GM12878 (cell line): ENCODE measurements at regions not wholly inside any gene's neighbourhood (a gene's known extent, or its start where the extent isn't known, plus 50 kb on each side); places are given as distances from the start of the nearest gene placed in this dataset.

Source experiments
- BCL11A ChIP-seq: IDR thresholded peaks from 2 replicates; pipeline ENCODE4 v1.6.1; 2011; ENCODE audit warnings: low read depth, low read length
- ELK1 ChIP-seq: IDR thresholded peaks from 2 replicates; pipeline ENCODE4 v1.6.1; 2012; ENCODE audit warnings: low read depth, low read length, improper control_type of control experiment
- IKZF1 ChIP-seq: fragments of 450-650 bp; conservative IDR thresholded peaks from 2 replicates; pipeline ENCODE4 v1.6.1; 2017; ENCODE audit warnings: antibody characterized with exemption, mild to moderate bottlenecking
- MAX ChIP-seq: IDR thresholded peaks from 2 replicates; pipeline ENCODE4 v1.6.1; 2012; ENCODE audit warnings: low read depth, low read length, improper control_type of control experiment
- PAX8 ChIP-seq: fragments of 450-650 bp; IDR thresholded peaks from 2 replicates; pipeline ENCODE4 v1.6.1; 2017; ENCODE audit warnings: mild to moderate bottlenecking, moderate library complexity
- USF2 ChIP-seq: IDR thresholded peaks from 2 replicates; pipeline ENCODE4 v1.6.1; 2011; ENCODE audit warnings: low read depth, low read length, improper control_type of control experiment, borderline replicate concordance
- ZZZ3 ChIP-seq: IDR thresholded peaks from 2 replicates; pipeline ENCODE4 v1.6.1; 2011; ENCODE audit warnings: low read depth; ENCODE audit not compliant: control insufficient read depth, insufficient read length

GRCh38 chr4:1459081-1459721 lies 53.0 kb upstream of the NKX1-1 start:
- no peak for TF ChIP-seq MAX
- TF ChIP-seq ZZZ3, result no peak
- TF ChIP-seq USF2, result no peak
- no peak for TF ChIP-seq PAX8
- no peak for TF ChIP-seq BCL11A
- no peak for TF ChIP-seq IKZF1
- TF ChIP-seq ELK1, result no peak
